Epithelial cell of proximal tubule (primary cell): ENCODE measurements at regions not wholly inside any gene's neighbourhood (a gene's known extent, or its start where the extent isn't known, plus 50 kb on each side); places are given as distances from the start of the nearest gene placed in this dataset.
A peak's percentile ranks its signal among the peaks of the same experiment; 100 is the strongest.
"Not testable (repeated sequence)": the region's sequence is repeated elsewhere in the genome, so short reads cannot be mapped to it uniquely, and the experiment has no call there.

Experiments
- DNase-seq: peaks from one replicate; pipeline ENCODE4 v3.0.0-alpha.2; 2011; ENCODE audit warnings: low read depth
- H3K4me3 ChIP-seq: 2 replicates; pipeline ENCODE4 v1.5.1; 2011; ENCODE audit warnings: low read depth, mild to moderate bottlenecking, low read length
- CTCF ChIP-seq: conservative IDR thresholded peaks from 2 replicates; pipeline ENCODE4 v1.5.1; 2012; ENCODE audit warnings: low read depth, mild to moderate bottlenecking, low read length

DNA sequence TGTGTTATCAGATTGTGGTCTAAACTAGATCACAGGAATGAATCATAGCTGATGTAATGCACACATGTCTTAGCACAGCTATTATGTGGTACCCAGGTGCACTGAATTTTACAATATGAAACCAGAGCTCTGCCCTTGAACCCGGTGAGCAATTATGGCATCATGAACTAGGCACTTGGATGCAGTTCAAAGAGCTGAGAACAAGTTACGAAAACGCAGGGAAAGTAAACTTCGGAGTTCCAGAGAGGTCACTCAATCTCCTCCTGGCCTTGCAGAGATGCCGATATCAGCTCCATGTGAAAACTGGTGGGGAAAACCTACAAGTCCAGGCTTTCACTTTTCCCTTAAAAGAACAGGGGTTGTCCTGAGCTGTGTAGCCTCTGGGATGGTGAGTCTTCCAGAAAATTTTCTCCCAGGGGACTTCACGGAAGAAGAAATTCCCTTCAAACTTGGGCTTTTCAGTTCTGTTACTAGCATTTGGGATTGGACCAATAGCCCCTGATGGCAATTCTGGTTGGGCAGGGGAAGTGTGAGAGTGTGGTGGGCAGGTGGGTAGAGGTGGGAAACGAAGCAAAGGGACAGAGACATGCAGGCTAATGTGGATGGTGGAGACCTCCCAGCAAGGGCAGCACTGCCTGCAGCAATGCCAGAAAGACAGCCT is 71.1 kb upstream of the SH3BP4 start:
- TF ChIP-seq CTCF: no peak
- peak; percentile 59 for DNase-seq
- H3K4me3 ChIP-seq: no peak overlapping the region

GRCh38 chr2:234879671-234880455 is 72.0 kb upstream of the SH3BP4 start:
- no peak overlapping the region for H3K4me3 ChIP-seq
- TF ChIP-seq CTCF: no peak
- DNase-seq: no peak

DNA sequence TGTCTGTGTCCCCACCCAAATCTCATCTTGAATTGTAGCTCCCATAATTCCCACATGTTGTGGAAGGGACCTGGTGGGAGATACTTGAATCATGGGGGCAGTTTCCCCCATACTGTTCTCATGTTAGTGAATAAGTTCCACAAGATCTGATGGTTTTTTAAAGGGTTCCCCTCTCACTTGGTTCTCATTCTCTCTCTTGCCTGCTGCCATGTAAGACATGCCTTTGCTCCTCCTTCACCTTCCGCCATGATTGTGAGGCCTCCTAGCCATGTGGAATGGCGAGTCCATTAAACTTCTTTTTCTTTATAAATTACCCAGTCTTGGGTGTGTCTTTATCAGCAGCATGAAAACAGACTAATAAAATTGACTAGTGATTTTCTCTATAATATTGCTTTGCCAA is 75.2 kb upstream of the SH3BP4 start:
- not testable (repeated sequence) for H3K4me3 ChIP-seq, DNase-seq

GRCh38 chr2:234874347-234875046 is 77.3 kb upstream of the SH3BP4 start:
- no peak overlapping the region for H3K4me3 ChIP-seq
- no peak for DNase-seq
- TF ChIP-seq CTCF: no peak

DNA sequence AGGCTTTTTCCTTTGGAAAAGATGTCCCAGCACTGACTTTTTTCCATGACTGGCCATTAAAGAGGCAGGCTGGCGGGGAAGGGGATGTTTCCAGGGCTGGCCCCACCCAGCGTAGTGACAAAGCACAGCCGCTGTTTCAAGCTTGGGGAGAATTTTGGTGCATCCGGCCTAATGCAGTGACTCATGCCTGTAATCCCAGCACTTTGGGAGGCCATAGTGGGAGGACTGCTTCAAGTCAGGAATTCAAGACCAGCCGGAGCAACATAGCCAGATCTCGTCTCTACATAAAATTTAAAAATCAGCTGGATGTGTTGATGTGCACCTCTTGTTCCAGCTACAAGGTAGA is 78.0 kb upstream of the SH3BP4 start:
- TF ChIP-seq CTCF: no peak
- no peak for DNase-seq

DNA sequence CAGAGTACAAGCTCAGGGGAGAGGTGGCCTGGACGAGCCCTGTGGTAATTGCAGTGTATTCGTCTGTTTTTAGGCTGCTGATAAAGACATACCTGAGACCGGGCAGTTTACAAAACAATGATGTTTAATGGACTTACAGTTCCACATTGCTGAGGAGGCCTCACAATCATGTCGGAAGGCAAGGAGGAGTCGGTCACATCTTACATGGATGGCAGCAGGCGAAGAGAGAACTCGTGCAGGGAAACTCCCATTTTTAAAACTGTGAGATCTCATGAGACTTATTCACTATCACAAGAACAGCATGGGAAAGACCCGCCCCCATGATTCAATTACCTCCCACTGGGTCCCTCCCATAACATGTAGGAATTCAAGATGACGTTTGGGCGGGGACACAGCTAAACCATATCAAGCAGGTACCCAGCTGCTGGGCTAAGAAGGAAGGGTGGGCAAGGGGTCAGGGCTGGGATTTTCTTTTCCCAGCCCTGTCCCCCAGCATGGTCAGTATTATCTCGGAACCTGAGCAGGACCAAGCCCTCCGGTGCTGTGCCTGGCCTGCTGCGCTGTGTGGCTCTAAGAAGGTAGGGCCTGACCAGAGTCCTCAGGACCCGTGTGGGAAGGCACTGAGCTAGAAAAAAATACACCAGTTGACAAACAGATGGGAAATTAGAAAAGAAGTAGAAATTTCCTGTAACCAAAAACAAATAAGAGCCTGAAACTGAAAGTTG is 78.6 kb upstream of the SH3BP4 start:
- no peak for DNase-seq
- TF ChIP-seq CTCF: no peak
- H3K4me3 ChIP-seq: no peak overlapping the region

More for the DNA sequence above, 78.0 kb upstream of the SH3BP4 start:
- no peak overlapping the region for H3K4me3 ChIP-seq

DNA sequence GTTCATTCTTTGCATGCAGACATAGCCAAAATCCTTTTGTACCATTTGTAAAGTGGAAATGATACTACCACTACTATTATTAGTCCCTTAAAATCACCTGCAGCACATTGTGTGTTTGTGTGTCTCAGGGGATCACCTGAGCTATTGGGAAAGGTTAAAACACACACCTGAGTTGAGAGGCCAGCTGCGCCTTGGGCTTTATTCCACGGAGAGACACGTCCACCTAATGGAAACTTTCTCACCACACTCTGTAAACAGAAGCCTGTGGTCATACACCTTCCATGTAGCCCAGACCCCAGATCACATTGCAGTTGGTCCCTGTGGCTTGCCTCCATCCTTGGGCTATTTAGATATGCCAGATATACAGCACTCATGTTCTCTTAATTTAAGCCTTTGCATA is 81.8 kb upstream of the SH3BP4 start:
- no peak for DNase-seq
- TF ChIP-seq CTCF: no peak
- H3K4me3 ChIP-seq: no peak overlapping the region
